ENCODE measurements at regions not wholly inside any gene's neighbourhood (a gene's known extent, or its start where the extent isn't known, plus 50 kb on each side); places are given as distances from the start of the nearest gene placed in this dataset.

DNA sequence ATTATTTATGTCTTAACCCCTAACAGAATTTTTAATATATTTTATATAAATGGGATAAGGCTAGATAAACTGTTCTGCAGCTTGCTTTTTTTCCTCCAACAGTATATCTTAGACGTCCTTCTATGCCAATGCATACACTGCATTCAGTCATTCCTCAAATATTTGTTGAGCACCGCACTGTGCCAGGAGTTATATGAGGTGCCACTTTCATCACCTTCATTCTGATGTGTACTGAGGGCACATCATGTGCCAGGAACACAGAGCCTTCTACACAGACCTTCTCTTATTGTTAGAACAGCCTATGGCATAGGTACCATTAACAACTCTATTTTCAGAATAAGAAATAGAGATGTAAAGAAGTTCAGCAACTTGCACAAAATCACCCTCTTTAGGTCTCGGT lies 570.1 kb downstream of the CDK5RAP2 start:
- DNase-seq (ENCODE audit: low read depth in 3 of 3): no peak

GRCh38 chr9:120001536-120001935 lies 578.4 kb downstream of the CDK5RAP2 start:
- DNase-seq (ENCODE audit: low read depth in 3 of 3): no peak

GRCh38 chr9:119998614-119999013 lies 581.4 kb downstream of the CDK5RAP2 start:
- no peak for DNase-seq (ENCODE audit: low read depth in 3 of 3)

DNA sequence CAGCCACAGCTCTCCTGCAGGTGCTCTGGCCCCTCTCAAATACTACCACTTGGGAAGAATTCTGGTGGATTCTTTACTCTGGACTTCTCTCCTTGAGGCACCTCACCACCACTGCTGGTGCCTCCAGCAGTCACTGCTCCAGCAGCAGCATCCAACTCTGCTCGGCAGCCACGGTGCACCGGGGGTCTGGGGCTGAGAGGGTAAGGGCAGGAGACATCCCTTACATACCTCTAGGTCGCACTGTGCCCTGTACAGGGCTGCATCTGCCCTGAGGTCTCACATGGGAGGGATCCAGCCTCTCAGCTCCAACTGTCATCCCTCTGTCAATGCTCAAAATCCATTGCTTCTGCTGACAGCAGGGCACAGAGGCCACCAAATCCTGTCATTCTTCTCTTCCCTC lies 588.2 kb downstream of the CDK5RAP2 start:
- no peak for DNase-seq (ENCODE audit: low read depth in 3 of 3)

GRCh38 chr9:119986713-119987112 lies 593.3 kb downstream of the CDK5RAP2 start:
- no peak for DNase-seq (ENCODE audit: low read depth in 3 of 3)

- no peak for DNase-seq (ENCODE audit: low read depth in 3 of 3)
Measured at GRCh38 chr9:119986205-119986604, 593.8 kb downstream of the CDK5RAP2 start.

GRCh38 chr9:119974026-119974425 lies 604.8 kb upstream of the BRINP1 start:
- DNase-seq (ENCODE audit: low read depth in 3 of 3): no peak

DNA sequence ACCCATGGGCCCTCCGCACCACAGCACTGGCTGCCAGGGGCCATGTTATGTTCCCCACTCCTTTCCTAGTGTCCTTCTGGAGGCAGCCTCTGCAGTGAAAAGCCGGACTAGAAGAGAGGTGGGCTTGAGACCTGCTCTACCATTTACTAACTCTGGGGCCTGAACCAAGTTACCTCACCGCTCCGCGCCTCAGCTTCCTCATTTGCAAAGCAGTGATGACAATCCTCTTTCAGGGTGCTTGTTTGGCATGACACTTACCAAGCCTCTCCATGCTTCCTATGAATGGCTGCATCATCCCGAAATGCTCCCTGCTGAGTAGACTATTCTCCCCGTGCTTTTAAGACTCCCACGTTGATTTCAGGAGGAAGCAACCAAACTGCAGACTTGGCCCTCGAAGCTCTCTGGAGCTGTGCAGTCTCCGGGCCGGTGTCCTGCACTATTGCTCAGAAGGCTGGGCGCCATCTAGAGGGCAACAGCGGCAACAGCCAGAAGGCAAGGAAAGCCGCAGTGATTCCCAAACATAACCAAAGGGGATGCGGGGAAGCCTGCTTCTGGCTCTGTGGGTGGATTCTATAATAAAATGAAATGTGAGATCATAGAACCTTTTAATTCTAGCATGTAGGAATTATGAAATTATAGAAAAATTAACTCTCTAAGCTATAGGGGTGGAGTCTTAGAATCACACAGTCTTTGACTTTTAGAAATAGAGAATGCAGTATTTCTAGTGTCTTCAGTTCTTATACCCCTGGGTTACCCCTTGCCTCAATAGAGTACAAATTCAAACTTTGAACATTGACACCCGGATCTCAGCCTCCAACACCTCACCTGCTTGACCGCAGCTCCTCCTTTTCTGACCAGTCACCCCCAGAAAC lies 599.8 kb upstream of the BRINP1 start:
- peak in 2 of 3 experiments; percentile 12 to 39 for DNase-seq (ENCODE audit: low read depth in 3 of 3)

DNA sequence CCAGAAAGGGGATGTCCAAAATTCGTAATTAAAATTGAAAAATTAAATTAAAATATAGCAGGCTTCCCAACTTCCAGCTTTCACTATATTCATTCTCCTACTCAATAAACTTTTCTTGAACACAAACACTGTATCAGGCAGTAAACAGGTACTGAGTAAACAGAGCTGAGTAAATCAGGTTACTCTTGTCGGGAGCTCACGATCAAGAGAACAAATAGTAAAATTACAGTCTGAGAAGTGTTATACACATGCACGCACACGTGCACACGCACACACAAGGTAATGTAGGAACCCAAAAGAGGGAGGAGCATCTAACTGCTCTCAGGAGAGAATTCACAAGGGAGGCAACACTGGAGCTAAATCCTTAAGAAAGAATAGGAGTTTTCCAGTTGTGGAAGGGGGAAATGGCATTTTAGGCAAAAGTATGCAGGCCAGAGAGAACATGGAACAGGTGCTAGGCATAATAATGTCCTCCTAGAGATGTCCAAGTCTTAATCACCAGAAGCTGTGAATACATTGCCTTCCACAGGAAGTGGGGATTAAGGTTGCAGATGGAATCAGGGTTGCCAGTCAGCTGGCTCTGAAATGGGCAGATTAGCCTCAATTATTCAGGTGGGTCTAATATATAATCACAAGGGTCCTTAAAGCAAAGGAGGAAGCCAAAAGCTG lies 598.8 kb upstream of the BRINP1 start:
- no peak for DNase-seq (ENCODE audit: low read depth in 3 of 3)

DNA sequence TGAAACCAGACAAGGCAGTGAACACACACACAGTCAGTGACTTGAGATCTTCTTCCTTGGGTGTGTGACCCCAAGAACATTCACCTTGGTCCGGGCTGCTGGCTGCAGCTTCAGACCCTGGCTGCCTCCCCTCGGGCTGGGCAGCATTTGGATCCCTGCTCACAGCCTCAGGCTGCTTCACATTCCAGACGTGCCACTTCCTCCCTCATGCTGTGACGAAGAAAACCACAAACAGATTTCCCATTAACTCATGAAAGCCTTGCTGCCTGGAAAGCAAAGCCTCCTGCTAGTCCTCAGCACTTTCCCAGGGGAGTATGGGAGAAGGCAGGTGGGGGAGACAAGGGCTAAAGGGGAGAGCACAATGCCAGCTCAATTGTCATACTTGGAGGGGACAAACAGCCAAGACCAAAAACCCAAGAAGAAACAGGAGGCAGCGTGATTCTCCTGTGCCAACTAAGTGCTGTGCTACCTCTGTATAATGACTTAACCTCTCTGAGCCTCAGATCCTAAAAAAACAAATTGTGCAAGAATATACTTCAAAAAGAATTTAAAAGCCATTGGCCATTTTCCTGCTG lies 594.6 kb upstream of the BRINP1 start:
- DNase-seq (ENCODE audit: low read depth in 3 of 3): no peak

DNA sequence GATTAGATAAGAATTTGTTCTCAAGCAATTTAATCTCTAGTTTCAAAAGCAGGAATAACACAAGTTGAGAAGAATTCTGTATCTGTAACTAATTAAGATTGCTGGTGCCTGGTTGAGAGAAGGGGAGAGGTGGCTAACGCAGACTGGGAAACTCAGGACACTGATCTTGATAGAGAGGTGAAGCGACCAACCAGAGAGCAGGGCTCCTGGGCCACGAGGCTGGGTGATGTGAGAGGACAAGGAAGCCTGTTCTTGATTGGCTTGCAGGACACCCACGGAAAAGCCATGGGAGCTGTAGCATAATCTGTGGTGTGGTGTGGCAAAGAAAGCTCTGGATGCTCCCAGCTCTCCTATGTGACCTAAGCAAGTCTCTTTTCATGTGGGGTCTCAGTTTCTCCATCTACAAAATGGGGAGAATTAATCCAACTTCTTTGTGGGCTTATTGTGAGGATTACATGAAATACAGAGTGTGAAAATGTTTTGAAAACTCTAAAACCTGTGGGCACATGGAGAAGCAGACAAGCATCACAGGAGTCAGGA lies 594.1 kb upstream of the BRINP1 start:
- DNase-seq (ENCODE audit: low read depth in 3 of 3): no peak

- DNase-seq (ENCODE audit: low read depth in 3 of 3): no peak
Measured at GRCh38 chr9:119961774-119962424, 592.7 kb upstream of the BRINP1 start.

- DNase-seq (ENCODE audit: low read depth in 3 of 3): no peak
Measured at GRCh38 chr9:119959846-119960545, 590.8 kb upstream of the BRINP1 start.

GRCh38 chr9:119956111-119956510 lies 586.9 kb upstream of the BRINP1 start:
- no peak for DNase-seq (ENCODE audit: low read depth in 3 of 3)

DNA sequence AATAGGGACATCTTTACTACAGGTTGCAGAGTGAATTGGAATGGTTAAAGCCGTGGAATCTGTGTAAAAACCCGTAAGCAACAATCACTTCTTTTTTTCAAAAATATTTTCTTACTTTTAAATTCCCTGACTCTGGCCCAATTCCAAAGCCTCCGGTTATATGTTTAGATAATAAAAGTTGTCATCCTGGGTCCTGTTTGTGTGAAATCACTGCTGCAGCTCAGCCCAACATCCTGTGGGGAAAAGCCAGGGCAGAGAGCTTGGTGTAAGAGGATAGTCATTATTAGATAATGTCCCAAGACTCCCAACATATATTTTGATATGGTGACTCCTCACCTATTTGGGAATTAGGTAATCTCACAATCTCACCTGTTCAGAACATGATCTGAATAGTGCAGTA lies 586.0 kb upstream of the BRINP1 start:
- DNase-seq (ENCODE audit: low read depth in 3 of 3): no peak

GRCh38 chr9:119951591-119951990 lies 582.4 kb upstream of the BRINP1 start:
- DNase-seq (ENCODE audit: low read depth in 3 of 3): no peak

DNA sequence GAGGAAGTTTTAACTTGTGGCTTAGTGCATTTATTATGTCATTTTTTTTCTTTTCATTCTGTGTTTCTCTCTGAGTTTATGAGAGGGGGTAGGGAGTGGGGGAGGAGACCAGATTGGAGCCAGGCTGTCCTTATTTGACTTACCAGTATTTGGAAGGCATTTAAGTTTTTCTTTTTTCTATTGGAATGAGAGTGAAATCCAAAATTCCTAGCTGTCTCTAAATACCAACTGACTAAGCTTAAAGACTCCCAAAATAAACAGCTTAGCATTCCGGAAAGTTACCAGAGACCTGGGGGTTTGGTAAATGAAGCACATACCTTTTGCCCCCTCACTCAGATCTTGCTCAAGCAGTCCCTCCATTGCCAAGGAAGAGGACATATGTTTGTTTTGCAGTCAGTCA lies 581.9 kb upstream of the BRINP1 start:
- DNase-seq (ENCODE audit: low read depth in 3 of 3): no peak

DNA sequence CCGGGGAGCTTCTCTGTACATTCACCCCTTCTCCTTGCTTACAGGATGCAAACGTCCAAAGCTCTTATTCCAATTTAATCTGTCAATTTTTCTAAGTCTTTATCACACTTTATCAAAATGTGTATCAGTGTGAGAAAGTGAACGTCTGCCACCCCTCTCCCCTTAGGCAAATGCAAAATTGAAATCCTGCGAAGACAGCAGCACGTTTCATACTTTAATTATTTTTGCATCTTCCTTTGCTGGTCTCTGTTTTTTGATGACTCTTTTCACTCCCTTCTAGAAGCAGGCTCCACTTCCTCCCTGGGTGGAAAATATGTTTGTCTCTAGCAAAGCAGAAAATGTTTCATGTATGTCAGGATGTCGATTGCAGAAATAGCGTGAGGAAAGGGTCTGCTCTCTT lies 576.5 kb upstream of the BRINP1 start:
- no peak for DNase-seq (ENCODE audit: low read depth in 3 of 3)

GRCh38 chr9:119941091-119941490 lies 571.9 kb upstream of the BRINP1 start:
- no peak for DNase-seq (ENCODE audit: low read depth in 3 of 3)

DNA sequence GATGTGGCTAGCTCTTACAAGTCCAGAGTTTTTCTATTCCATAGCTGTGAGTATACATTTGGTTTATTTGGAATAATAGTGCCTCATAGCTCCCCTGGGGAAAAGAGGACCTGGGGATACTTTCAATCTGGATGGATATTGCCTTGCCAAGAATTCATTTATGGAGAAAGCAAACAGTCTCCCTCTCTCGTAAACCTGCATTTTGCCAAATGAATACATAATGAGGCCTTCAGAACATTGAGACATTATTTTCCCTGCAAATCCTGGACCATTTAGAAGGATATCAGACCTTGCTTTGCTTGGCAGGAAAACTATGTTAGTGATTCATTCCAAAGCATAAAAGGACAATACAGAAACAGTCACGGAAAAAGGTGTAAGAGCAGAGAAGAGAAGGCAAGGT lies 569.6 kb upstream of the BRINP1 start:
- DNase-seq (ENCODE audit: low read depth in 3 of 3): no peak

DNA sequence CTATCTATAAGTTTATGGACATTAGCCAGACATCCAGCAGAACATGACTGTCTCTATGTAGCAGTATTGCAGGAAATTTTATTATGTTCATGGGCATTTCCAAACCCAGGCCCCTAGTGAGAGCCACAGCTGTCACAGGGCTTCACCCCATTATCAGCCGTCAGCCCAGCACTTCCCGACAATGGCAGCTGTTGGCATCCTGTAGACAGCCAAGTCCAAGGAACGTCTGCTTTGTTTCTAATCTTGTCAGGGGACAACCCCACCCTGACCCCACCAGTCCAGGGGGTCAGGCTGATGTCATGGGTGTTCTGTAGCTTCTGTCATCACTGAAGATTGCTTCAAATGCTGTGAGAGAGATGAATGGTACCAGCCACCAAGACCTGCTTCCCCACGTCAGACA lies 565.3 kb upstream of the BRINP1 start:
- no peak for DNase-seq (ENCODE audit: low read depth in 3 of 3)

GRCh38 chr9:119933191-119933590 lies 564.0 kb upstream of the BRINP1 start:
- DNase-seq (ENCODE audit: low read depth in 3 of 3): no peak
